HEK293 (cell line): ENCODE measurements at regions not wholly inside any gene's neighbourhood (a gene's known extent, or its start where the extent isn't known, plus 50 kb on each side); places are given as distances from the start of the nearest gene placed in this dataset.

ENCODE experiments used
- CTCF ChIP-seq: fragments of 450-650 bp; formaldehyde crosslinking; IDR thresholded peaks from 2 replicates; pipeline ENCODE4 v1.5.1; 2016; ENCODE audit warnings: missing biosample characterization, missing genetic modification characterization
- FEZF1 ChIP-seq: fragments of 450-650 bp; formaldehyde crosslinking; IDR thresholded peaks from 2 replicates; pipeline ENCODE4 v1.5.1; 2016; ENCODE audit warnings: missing biosample characterization, missing genetic modification characterization
- HOXD13 ChIP-seq: sonication (generic); formaldehyde crosslinking; IDR thresholded peaks from 2 replicates; pipeline ENCODE4 v1.8.0; 2022; ENCODE audit warnings: missing genetic modification reagents, borderline replicate concordance
- ZNF121 ChIP-seq: fragments of 450-650 bp; formaldehyde crosslinking; IDR thresholded peaks from 2 replicates; pipeline ENCODE4 v1.5.1; 2016; ENCODE audit warnings: missing biosample characterization, missing genetic modification characterization
- ZNF223 ChIP-seq: fragments of 450-650 bp; formaldehyde crosslinking; IDR thresholded peaks from 2 replicates; pipeline ENCODE4 v1.5.1; 2016; ENCODE audit warnings: missing biosample characterization, missing genetic modification characterization
- ZNF239 ChIP-seq: fragments of 450-650 bp; formaldehyde crosslinking; IDR thresholded peaks from 2 replicates; pipeline ENCODE4 v1.5.1; 2016; ENCODE audit warnings: missing biosample characterization, missing genetic modification characterization
- ZNF274 ChIP-seq, 2 experiments: fragments of 200-500 bp in 1 of 2; fragments of 450-650 bp in 1 of 2; sonication (Bioruptor generic) in 1 of 2; formaldehyde crosslinking in 1 of 2; IDR thresholded peaks; 2 replicates each; pipeline versions ENCODE4 v1.5.1 to v1.6.1; 2014 to 2016; ENCODE audit warnings: borderline replicate concordance in 1 of 2, inconsistent platforms in 1 of 2, low read length in 1 of 2, missing biosample characterization in 1 of 2, missing genetic modification characterization in 1 of 2
- ZNF302 ChIP-seq: fragments of 450-650 bp; formaldehyde crosslinking; IDR thresholded peaks from 2 replicates; pipeline ENCODE4 v1.5.1; 2016; ENCODE audit warnings: missing biosample characterization, missing genetic modification characterization, low read depth
- ZNF391 ChIP-seq: fragments of 450-650 bp; formaldehyde crosslinking; IDR thresholded peaks from 2 replicates; pipeline ENCODE4 v1.5.1; 2016; ENCODE audit warnings: low read depth, missing biosample characterization, missing genetic modification characterization, borderline replicate concordance
- TF ChIP-seq, protein P1 (sequence below): fragments of 450-650 bp; formaldehyde crosslinking; IDR thresholded peaks from 2 replicates; pipeline ENCODE4 v1.5.1; 2017; ENCODE audit warnings: missing biosample characterization, missing genetic modification characterization

DNA sequence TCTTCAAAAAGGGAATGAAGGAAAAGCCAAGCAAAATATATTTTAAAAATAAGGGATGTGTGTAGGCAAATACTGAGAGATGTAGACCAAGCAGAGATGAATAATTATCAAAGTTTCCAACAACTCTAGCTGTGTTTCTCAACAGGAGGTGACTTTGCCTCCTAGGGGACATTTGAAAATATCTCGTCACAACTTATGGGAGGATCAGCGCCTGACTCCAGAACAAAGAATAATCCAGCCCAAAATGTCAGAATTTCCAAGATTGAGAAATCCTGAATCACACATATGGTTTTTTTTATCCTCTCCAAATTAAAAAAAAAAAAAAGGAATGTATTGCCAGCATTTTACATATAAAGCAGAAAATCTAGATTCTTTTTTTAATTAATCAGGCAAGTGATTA lies 241.2 kb upstream of the ZFP64 start:
- no peak for TF ChIP-seq ZNF391 (tag by site-specific recombination)
- TF ChIP-seq ZNF121 = no peak
- TF ChIP-seq CTCF (tag by site-specific recombination) = no peak
- TF ChIP-seq ZNF274 (IDR thresholded peaks at IDR 0.05; ENCODE audit: low read length) = no peak
- no peak for TF ChIP-seq ZNF274 (tag by site-specific recombination; IDR thresholded peaks at IDR 0.05; ENCODE audit: borderline replicate concordance)
- TF ChIP-seq FEZF1 (tag by site-specific recombination) = no peak
- TF ChIP-seq ZNF302 = no peak
- no peak for TF ChIP-seq HOXD13 (CRISPR knock-in tag)
- TF ChIP-seq, protein P1, sequence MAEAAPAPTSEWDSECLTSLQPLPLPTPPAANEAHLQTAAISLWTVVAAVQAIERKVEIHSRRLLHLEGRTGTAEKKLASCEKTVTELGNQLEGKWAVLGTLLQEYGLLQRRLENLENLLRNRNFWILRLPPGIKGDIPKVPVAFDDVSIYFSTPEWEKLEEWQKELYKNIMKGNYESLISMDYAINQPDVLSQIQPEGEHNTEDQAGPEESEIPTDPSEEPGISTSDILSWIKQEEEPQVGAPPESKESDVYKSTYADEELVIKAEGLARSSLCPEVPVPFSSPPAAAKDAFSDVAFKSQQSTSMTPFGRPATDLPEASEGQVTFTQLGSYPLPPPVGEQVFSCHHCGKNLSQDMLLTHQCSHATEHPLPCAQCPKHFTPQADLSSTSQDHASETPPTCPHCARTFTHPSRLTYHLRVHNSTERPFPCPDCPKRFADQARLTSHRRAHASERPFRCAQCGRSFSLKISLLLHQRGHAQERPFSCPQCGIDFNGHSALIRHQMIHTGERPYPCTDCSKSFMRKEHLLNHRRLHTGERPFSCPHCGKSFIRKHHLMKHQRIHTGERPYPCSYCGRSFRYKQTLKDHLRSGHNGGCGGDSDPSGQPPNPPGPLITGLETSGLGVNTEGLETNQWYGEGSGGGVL = no peak
- no peak for TF ChIP-seq ZNF239 (tag by site-specific recombination)
- no peak for TF ChIP-seq ZNF223 (tag by site-specific recombination)
